HG02678 (cell line): ENCODE measurements at regions not wholly inside any gene's neighbourhood (a gene's known extent, or its start where the extent isn't known, plus 50 kb on each side); places are given as distances from the start of the nearest gene placed in this dataset.

Experiments
- ATAC-seq: cut with Tn5 transposase; IDR thresholded peaks from one replicate; pipeline ENCODE4 v1.9.1; 2021; ENCODE audit warnings: mild to moderate bottlenecking, moderate library complexity; ENCODE audit not compliant: unreplicated experiment

DNA sequence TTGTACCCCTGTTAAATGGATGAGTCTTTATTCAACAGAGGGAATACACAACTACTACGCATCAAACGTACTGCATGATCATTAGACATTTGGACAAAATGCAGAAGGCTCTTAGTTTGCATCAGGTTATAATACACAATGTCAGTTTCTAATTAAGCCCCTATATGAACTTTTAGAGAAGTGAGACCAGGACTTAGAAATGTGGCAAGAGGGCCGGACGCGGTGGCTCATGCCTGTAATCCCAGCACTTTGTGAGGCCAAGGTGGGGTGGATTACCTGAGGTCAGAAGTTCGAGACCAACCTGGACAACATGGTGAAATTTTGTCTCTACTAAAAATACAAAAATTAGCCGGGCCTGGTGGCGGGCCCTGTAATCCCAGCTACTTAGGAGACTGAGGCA, 76.3 kb upstream of the MGMT start:
- no peak for ATAC-seq

DNA sequence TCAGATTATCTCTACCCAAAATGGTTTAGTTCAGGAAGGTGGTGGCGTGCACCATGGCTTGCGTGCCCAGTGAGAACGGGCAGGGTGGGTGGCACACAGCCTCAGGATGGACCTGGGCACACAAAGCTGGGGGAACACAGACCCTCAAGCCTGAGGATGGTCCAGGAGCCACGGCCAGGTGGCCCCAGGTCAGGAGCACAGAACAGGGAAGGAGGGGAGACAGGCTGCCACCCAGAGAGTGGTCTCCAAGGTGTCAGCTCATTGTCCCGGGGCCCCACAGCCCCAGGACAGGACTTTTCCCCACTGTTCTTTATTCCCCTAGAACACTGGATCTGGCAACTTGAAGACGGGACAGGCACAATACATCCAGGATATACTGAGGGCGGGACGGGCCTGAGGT, 75.6 kb upstream of the MGMT start:
- no peak for ATAC-seq

DNA sequence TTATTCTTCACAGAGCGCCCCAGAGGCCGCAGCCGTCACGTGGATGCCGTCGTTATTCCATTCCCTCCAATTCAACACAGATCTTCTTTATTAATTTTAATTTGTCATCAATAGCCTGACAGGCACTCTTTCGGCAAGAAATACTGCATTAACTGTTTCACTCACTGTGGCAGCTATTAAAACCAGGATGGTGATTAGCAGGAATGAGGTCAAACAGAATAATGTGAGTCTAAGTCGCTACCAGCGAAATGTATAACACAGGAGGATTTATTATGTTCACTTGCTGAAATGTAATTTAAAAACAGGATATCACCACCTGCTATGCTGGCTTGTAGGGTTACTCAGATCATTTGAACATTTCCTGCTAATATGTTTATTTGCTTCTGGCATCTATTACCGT, 74.2 kb upstream of the MGMT start:
- ATAC-seq = no peak

DNA sequence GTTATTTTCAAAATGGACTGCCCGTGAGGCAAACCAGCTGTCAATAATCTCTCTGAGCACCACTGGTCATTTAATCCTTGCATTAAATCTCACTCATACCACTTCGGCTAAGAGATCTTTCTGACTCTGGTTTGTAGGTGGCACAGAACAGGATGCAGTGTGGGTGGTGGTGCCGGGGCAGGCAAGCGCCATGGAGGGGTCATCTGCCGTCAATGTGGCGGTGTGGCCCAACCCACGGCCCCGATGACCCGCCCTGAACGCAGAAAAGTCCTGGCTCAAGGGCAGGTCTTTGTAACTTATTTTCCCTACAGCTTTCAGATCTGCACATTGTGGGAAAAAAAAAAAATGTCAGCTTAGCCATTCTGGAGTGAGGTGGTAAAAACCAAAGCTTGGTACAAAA, 73.2 kb upstream of the MGMT start:
- ATAC-seq = no peak

GRCh38 chr10:129394518-129395328, 72.3 kb upstream of the MGMT start:
- ATAC-seq = no peak

- no peak for ATAC-seq
Observed at GRCh38 chr10:129396021-129396722, 70.9 kb upstream of the MGMT start.

DNA sequence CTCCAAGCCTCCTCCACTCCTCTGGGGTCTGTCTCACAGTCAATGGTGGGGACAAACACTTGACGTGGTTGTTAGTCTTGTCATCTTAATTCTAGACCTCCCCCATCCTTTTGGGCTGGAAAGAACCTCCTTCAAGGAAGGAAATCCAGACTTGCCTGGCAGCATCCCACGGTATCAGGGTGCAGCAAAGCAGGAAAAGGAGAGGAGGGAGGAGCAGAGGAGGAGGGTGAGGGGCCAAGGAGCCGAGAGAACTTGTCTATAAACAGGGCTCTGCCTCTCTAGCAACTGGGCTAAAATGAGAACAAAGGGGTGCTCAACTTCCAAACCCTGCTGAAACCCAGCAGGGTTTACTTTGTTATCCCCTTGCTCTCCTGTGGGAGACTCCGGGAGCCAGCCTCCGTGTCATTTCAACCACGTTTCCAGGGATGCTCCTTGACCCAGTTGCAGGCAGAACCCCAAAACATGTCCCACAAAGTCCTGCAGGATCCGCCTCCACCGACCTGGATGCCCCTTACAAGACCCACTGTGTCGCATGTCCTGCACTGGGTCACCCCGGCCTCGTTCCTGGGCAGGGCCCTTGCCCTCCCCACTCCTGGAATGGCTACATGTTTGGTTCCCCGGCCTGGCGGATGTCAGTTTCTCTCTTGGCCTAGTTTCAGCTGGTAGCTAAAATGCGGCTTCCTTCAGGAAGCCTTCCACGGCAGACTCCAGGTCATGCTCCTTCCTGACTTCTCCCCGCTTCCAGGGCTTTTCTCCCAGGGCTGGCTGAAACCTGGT, 69.7 kb upstream of the MGMT start:
- ATAC-seq = no peak

DNA sequence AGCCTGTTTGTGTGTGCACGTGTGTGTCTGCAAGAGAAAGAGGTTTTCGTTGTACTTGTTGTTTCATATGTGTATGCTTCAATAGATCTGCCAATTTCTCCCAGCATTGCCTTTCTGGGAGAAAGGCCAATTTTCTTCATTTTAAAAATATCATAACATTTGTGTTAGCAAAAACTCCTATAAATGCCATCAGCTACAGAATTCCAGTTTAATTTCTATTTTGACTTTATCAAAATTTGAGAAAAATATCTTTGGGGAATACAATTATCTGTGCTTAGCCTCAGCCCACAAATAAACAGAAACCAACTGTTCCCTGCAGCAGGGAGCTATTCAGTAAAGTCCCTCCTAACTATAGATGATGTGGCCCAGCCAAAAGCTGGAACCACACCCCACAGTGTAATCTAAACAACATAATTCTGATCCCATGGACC, 68.3 kb upstream of the MGMT start:
- no peak for ATAC-seq

- no peak for ATAC-seq
Observed at GRCh38 chr10:129400426-129400825, 66.6 kb upstream of the MGMT start.

- ATAC-seq = no peak
Observed at GRCh38 chr10:129402459-129402858, 64.6 kb upstream of the MGMT start.

GRCh38 chr10:129404091-129404490, 63.0 kb upstream of the MGMT start:
- ATAC-seq = no peak

- ATAC-seq = no peak
Observed at GRCh38 chr10:129405389-129405788, 61.7 kb upstream of the MGMT start.

DNA sequence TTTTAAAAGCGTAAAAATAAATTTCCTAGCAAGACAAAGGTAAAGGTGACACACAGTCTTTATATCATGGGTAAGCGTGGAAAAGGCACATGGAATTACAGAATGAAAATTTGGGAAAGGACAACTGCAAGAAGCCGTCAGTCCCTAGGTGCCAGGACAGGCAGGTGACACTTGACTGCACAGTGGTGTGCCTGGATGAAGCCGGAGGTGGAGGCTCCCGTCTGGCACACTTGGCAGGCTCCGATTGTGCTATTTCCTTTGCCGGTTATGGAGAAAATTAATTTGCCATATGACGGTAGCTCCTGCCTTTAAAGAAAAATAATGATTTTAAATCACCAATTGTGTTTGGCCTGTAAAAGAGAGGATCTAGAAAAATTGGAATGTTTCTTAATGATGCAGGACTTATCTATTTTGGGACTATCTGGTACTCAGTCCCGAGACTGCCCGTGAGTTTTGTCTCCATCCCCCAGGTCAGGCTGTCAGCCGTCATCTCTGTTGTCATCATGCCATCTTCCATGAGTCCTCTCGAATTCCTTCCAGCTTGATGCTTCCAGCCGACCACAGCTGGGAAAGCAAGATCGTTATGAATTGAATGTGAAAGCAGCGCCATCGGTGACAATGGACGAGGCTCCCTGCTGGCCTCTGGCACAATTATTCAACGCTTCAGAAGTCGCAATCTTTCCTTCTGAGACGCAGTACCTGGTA, 56.2 kb upstream of the MGMT start:
- no peak for ATAC-seq

DNA sequence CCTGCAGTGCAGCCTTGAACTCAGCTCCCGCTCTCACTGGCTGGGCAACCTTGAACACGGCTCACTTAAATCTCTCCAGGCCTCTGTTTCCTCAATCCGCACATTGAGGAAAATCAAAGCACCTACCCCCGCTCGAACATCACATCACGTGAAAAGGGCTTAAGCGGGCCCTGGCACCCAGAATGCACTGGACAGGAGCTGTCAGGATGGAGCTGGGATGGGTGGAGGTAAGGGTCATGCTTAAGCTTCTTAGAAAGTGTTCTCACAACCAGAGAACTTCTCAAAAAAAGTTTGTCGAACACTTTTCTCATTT, 55.7 kb upstream of the MGMT start:
- no peak for ATAC-seq

DNA sequence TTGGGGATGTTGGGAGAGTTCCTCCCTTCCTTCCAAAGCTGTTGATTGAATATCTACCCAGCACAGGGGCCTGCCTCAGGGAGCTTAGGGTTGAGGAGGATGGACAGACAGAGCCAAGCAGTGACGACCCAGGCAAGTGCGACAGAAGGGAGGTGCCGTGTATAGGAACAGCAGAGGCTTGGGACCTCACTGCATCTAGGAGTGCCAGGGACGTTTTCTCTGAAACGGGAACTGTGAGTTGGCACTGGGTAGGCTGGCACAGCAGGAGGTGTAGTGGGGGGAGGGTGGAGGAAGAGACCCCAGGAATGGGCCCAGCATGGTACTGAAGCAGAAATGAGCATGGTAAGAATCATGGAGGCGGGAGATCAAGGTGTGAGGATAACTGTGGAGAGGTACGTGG, 55.3 kb upstream of the MGMT start:
- ATAC-seq = no peak

DNA sequence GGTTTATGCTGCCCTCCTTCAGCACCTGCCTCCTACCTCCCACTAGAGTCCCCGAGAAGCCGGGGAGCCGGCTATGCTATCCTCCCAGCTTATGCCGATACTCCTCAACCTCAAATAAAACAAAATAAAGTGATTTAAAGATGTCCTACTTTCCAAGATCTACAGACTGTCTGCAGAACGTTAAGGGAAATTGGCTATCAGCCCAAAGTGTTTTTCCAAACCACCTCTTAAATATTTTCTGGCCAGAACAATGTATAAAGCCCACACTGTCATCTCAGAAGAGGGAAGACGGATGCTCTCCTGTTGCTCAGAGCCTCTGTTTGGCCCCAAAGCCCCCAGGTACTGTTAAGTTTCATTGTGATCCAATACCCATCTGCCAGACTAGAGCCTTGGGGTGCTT, 54.0 kb upstream of the MGMT start:
- ATAC-seq = no peak

DNA sequence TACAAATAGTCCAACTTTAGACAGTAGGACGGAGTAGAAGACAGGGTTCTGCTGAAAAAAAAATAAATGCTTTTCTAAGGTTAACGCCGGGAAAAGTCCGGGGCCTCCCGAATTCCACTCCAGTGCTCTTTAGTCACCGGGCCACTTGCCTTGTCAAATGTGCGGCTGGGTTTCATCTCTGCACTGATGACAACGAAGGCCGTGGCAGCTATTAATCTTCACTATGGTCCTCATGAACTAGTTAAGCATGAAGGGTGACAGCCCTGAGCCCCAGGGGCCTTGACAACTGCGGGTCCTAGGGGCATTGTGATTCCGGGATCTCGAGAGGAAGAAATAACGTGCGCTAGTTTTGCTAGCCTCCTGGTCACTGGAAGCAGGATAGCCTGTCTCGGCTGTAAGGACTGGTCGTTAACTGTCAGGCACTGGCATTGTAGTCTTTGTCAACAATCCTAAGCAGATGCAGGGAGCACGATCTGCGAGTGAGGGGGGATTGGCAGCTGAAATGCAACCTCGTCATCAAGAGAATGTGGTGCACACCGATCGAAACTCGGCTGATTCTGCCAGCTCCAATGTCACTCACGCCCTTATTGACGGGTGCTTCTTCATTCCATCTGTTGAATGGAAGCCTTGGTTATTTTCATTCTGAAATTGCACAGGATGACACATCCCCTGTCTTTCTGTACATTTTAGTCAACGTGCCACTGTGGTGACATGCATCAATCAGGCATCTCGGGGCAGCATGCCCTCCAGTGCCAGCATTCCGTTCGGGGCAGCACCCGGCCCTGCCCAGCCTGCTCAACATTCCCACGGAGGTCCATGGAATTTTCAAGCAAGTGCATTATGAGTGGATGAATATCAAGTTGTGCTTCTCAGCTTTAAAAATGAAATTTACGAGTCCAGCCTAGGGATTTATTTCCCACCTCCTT, 51.6 kb upstream of the MGMT start:
- no peak for ATAC-seq

DNA sequence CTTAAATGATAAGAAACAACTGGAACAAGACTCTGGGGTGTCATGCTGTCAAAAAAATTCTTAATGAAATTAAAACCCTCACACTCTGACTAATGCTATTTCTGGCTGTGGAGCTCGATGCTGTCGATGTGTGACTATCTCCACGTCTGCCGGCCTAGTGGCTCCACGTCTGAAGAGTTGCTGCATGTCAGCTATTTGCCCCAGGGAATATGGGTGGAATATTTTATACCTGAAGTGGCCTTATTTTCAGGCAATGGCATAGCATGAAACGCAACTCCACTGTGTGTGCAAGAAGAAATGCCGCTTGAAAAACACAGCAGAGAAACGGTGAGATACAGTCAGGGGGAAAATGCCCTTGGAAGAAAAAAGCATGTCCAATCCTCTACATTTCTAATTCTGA, 50.9 kb upstream of the MGMT start:
- ATAC-seq = no peak

- ATAC-seq = no peak
Observed at GRCh38 chr10:129416956-129417765, 49.9 kb upstream of the MGMT start.
